GM23338 (cell line): ENCODE measurements at regions not wholly inside any gene's neighbourhood (a gene's known extent, or its start where the extent isn't known, plus 50 kb on each side); places are given as distances from the start of the nearest gene placed in this dataset.

Experiments
- ATAC-seq: fragments of 200-7000 bp; cut with Tn5 transposase; 3 replicates; pipeline ENCODE4 v1.9.1; 2020
- DNase-seq: peaks from one replicate; pipeline ENCODE4 v3.0.0-alpha.2; 2015; ENCODE audit warnings: low spot score
- H2AFZ ChIP-seq: fragments of 200-600 bp; sonication (generic); 2 replicates; pipeline ENCODE4 v1.8.0; 2016; ENCODE audit warnings: antibody characterized with exemption, mild to moderate bottlenecking, moderate library complexity
- H3F3A ChIP-seq: fragments of 200-600 bp; sonication (generic); replicated peaks from 2 replicates; pipeline ENCODE4 v1.8.0; 2017; ENCODE audit warnings: antibody characterized with exemption, mixed run types, low read depth
- H3K27ac ChIP-seq: fragments of 200-600 bp; sonication (generic); 2 replicates; pipeline ENCODE4 v1.6.1; 2016; ENCODE audit warnings: low read depth
- H3K27me3 ChIP-seq: fragments of 200-600 bp; sonication (generic); 2 replicates; pipeline ENCODE4 v1.8.0; 2016; ENCODE audit warnings: mild to moderate bottlenecking, mixed run types, moderate library complexity; ENCODE audit not compliant: insufficient read depth
- H3K36me3 ChIP-seq: fragments of 200-600 bp; sonication (generic); 2 replicates; pipeline ENCODE4 v1.8.0; 2016; ENCODE audit warnings: mild to moderate bottlenecking; ENCODE audit not compliant: insufficient read depth
- H3K4me1 ChIP-seq: fragments of 200-600 bp; sonication (generic); 2 replicates; pipeline ENCODE4 v1.8.0; 2016; ENCODE audit warnings: mild to moderate bottlenecking, moderate library complexity; ENCODE audit not compliant: insufficient read depth
- H3K4me2 ChIP-seq: fragments of 200-600 bp; sonication (generic); 2 replicates; pipeline ENCODE4 v1.7.1; 2017; ENCODE audit warnings: mixed run types
- H3K4me3 ChIP-seq: fragments of 200-600 bp; sonication (generic); 2 replicates; pipeline ENCODE4 v1.6.1; 2016; ENCODE audit warnings: mixed run types
- H3K79me2 ChIP-seq: fragments of 200-600 bp; sonication (generic); replicated peaks from 2 replicates; pipeline ENCODE4 v1.8.0; 2017; ENCODE audit warnings: mild to moderate bottlenecking; ENCODE audit not compliant: insufficient read depth
- H3K9me2 ChIP-seq: fragments of 200-600 bp; sonication (generic); 2 replicates; pipeline ENCODE4 v1.8.0; 2017; ENCODE audit not compliant: insufficient read depth
- H4K20me1 ChIP-seq: fragments of 200-600 bp; sonication (generic); replicated peaks from 2 replicates; pipeline ENCODE4 v1.8.0; 2017; ENCODE audit warnings: mild to moderate bottlenecking; ENCODE audit not compliant: insufficient read depth
- H3K27ac Mint-ChIP-seq: 2 replicates; pipeline ENCODE4 v1.8.0; 2020; ENCODE audit warnings: inconsistent platforms, mild to moderate bottlenecking, moderate library complexity, mixed read lengths
- H3K27me3 Mint-ChIP-seq: 3 replicates; pipeline ENCODE4 v1.8.0; 2022; ENCODE audit warnings: low read depth, mild to moderate bottlenecking, moderate library complexity, mixed read lengths, inconsistent platforms; ENCODE audit not compliant: insufficient read depth, poor library complexity
- H3K36me3 Mint-ChIP-seq: 3 replicates; pipeline ENCODE4 v1.8.0; 2021; ENCODE audit warnings: low read depth, mild to moderate bottlenecking, inconsistent platforms, moderate library complexity, mixed read lengths
- H3K4me1 Mint-ChIP-seq: 3 replicates; pipeline ENCODE4 v1.8.0; 2020; ENCODE audit warnings: mild to moderate bottlenecking, inconsistent platforms, mixed read lengths
- H3K4me3 Mint-ChIP-seq: 3 replicates; pipeline ENCODE4 v1.8.0; 2021; ENCODE audit warnings: moderate library complexity, mild to moderate bottlenecking, inconsistent platforms, mixed read lengths
- H3K9me3 Mint-ChIP-seq: 3 replicates; pipeline ENCODE4 v1.8.0; 2020; ENCODE audit warnings: moderate library complexity, mild to moderate bottlenecking, inconsistent platforms, mixed read lengths
- CREB1 ChIP-seq: fragments of 250-450 bp; sonication (Bioruptor Pico); IDR thresholded peaks from 2 replicates; pipeline ENCODE4 v1.5.0; 2020; ENCODE audit warnings: low read depth, mild to moderate bottlenecking, moderate library complexity
- EZH2 ChIP-seq: fragments of 200-600 bp; sonication (generic); IDR thresholded peaks from one replicate; pipeline ENCODE4 v1.8.0; 2017; ENCODE audit warnings: antibody characterized with exemption, mild to moderate bottlenecking, low read depth; ENCODE audit not compliant: unreplicated experiment
- JUNB ChIP-seq: IDR thresholded peaks from one replicate; pipeline ENCODE4 v1.6.1; 2016; ENCODE audit warnings: antibody characterized with exemption; ENCODE audit not compliant: unreplicated experiment
- ZNF114 ChIP-seq: fragments of 250-450 bp; sonication (Bioruptor Pico); IDR thresholded peaks from 2 replicates; pipeline ENCODE4 v1.5.0; 2020; ENCODE audit warnings: mild to moderate bottlenecking, moderate library complexity
- ZNF331 ChIP-seq: fragments of 250-450 bp; sonication (Bioruptor Pico); IDR thresholded peaks from 2 replicates; pipeline ENCODE4 v1.5.0; 2020; ENCODE audit warnings: low read depth, mild to moderate bottlenecking, moderate library complexity
- TF ChIP-seq, protein P1 (sequence below): fragments of 250-450 bp; sonication (Bioruptor Pico); IDR thresholded peaks from 2 replicates; pipeline ENCODE4 v1.5.0; 2020; ENCODE audit warnings: mild to moderate bottlenecking, moderate library complexity
- TF ChIP-seq, protein P2 (sequence below), 2 experiments: fragments of 200-600 bp in 1 of 2; sonication (generic) in 1 of 2; conservative IDR thresholded peaks; 2 replicates each; pipeline versions ENCODE4 v1.5.1 to v1.6.1; 2016 to 2017; ENCODE audit warnings: antibody characterized with exemption in 2 of 2, low read depth in 2 of 2, mild to moderate bottlenecking in 2 of 2, moderate library complexity in 1 of 2
- TF ChIP-seq, protein P3 (sequence below): IDR thresholded peaks from 2 replicates; pipeline ENCODE4 v1.6.1; 2016; ENCODE audit warnings: antibody characterized with exemption
- TF ChIP-seq, protein P4 (sequence below): IDR thresholded peaks from one replicate; pipeline ENCODE4 v1.6.1; 2018; ENCODE audit warnings: antibody characterized with exemption; ENCODE audit not compliant: unreplicated experiment

DNA sequence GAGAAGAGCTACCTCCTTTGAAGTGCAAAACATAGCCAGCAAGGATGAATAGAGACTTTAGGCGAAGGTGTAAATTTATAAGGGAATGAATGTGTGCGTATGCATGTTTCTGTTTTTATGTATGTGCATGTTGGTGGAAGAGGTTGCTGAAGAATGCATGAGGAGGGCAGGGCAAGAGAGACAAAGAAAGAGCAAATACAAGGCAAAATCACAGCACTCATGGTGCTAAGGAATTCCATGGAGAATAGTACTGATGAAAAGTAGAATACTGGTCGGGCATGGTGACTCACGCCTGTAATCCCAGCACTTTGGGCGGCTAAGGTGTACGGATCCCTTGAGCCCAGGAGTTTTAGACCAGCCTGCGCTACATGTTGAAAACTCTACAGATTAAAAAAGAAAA lies 762.1 kb upstream of the PTPRD start (continued):
- TF ChIP-seq, protein P1, sequence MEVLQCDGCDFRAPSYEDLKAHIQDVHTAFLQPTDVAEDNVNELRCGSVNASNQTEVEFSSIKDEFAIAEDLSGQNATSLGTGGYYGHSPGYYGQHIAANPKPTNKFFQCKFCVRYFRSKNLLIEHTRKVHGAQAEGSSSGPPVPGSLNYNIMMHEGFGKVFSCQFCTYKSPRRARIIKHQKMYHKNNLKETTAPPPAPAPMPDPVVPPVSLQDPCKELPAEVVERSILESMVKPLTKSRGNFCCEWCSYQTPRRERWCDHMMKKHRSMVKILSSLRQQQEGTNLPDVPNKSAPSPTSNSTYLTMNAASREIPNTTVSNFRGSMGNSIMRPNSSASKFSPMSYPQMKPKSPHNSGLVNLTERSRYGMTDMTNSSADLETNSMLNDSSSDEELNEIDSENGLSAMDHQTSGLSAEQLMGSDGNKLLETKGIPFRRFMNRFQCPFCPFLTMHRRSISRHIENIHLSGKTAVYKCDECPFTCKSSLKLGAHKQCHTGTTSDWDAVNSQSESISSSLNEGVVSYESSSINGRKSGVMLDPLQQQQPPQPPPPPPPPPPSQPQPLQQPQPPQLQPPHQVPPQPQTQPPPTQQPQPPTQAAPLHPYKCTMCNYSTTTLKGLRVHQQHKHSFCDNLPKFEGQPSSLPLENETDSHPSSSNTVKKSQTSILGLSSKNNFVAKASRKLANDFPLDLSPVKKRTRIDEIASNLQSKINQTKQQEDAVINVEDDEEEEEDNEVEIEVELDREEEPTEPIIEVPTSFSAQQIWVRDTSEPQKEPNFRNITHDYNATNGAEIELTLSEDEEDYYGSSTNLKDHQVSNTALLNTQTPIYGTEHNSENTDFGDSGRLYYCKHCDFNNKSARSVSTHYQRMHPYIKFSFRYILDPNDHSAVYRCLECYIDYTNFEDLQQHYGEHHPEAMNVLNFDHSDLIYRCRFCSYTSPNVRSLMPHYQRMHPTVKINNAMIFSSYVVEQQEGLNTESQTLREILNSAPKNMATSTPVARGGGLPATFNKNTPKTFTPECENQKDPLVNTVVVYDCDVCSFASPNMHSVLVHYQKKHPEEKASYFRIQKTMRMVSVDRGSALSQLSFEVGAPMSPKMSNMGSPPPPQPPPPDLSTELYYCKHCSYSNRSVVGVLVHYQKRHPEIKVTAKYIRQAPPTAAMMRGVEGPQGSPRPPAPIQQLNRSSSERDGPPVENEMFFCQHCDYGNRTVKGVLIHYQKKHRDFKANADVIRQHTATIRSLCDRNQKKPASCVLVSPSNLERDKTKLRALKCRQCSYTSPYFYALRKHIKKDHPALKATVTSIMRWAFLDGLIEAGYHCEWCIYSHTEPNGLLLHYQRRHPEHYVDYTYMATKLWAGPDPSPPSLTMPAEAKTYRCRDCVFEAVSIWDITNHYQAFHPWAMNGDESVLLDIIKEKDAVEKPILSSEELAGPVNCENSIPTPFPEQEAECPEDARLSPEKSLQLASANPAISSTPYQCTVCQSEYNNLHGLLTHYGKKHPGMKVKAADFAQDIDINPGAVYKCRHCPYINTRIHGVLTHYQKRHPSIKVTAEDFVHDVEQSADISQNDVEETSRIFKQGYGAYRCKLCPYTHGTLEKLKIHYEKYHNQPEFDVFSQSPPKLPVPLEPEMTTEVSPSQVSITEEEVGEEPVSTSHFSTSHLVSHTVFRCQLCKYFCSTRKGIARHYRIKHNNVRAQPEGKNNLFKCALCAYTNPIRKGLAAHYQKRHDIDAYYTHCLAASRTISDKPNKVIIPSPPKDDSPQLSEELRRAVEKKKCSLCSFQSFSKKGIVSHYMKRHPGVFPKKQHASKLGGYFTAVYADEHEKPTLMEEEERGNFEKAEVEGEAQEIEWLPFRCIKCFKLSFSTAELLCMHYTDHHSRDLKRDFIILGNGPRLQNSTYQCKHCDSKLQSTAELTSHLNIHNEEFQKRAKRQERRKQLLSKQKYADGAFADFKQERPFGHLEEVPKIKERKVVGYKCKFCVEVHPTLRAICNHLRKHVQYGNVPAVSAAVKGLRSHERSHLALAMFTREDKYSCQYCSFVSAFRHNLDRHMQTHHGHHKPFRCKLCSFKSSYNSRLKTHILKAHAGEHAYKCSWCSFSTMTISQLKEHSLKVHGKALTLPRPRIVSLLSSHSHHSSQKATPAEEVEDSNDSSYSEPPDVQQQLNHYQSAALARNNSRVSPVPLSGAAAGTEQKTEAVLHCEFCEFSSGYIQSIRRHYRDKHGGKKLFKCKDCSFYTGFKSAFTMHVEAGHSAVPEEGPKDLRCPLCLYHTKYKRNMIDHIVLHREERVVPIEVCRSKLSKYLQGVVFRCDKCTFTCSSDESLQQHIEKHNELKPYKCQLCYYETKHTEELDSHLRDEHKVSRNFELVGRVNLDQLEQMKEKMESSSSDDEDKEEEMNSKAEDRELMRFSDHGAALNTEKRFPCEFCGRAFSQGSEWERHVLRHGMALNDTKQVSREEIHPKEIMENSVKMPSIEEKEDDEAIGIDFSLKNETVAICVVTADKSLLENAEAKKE (CRISPR knock-in tag): no peak
- TF ChIP-seq, protein P2, sequence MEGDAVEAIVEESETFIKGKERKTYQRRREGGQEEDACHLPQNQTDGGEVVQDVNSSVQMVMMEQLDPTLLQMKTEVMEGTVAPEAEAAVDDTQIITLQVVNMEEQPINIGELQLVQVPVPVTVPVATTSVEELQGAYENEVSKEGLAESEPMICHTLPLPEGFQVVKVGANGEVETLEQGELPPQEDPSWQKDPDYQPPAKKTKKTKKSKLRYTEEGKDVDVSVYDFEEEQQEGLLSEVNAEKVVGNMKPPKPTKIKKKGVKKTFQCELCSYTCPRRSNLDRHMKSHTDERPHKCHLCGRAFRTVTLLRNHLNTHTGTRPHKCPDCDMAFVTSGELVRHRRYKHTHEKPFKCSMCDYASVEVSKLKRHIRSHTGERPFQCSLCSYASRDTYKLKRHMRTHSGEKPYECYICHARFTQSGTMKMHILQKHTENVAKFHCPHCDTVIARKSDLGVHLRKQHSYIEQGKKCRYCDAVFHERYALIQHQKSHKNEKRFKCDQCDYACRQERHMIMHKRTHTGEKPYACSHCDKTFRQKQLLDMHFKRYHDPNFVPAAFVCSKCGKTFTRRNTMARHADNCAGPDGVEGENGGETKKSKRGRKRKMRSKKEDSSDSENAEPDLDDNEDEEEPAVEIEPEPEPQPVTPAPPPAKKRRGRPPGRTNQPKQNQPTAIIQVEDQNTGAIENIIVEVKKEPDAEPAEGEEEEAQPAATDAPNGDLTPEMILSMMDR (conservative IDR thresholded peaks at IDR 0.05; ENCODE audit: low read depth in 2 of 2): no peak
- no peak for TF ChIP-seq CREB1 (CRISPR knock-in tag)
- TF ChIP-seq, protein P3, sequence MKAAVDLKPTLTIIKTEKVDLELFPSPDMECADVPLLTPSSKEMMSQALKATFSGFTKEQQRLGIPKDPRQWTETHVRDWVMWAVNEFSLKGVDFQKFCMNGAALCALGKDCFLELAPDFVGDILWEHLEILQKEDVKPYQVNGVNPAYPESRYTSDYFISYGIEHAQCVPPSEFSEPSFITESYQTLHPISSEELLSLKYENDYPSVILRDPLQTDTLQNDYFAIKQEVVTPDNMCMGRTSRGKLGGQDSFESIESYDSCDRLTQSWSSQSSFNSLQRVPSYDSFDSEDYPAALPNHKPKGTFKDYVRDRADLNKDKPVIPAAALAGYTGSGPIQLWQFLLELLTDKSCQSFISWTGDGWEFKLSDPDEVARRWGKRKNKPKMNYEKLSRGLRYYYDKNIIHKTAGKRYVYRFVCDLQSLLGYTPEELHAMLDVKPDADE: no peak

DNA sequence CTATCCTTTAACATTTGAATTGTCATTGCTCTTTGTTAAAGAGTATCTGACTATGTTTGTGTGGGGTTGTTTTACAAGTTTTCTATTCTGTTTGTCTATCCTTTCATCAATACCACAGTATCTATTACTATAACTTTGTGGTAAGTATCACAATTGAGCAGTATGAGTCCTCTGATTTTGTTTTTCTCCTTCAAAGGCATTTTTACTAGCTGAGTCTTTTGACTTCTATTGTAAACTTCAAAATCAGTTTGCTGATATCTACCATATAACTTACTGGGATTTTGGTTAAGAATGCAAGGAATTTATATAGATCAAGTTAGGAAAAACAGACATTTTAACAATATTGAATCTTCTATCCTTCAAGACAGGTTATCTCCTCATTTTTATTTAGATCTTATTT lies 789.8 kb upstream of the PTPRD start:
- peaks cover 6% of the 10 kb centered on the region; the same call in 1 of the 2 replicates for H3K36me3 ChIP-seq
- H3K79me2 ChIP-seq: no peaks in the 10 kb centered on the region
- H2AFZ ChIP-seq: no peak overlapping the region
- Mint-ChIP-seq H3K4me3 (no peak overlapping the region), H3K27ac (no peak overlapping the region), H3K27me3 (no peaks in the 10 kb centered on the region), H3K36me3 (peaks cover 21% of the 10 kb centered on the region; the same call in 2 of the 3 replicates), H3K4me1 (no peaks in the 10 kb centered on the region), H3K9me3 (peaks cover 43% of the 10 kb centered on the region)
- ATAC-seq (no peak), DNase-seq (no peak)
- H3K4me3 ChIP-seq: no peak overlapping the region
- no peak overlapping the region for H3K27ac ChIP-seq
- H4K20me1 ChIP-seq: no peaks in the 10 kb centered on the region
- H3K4me2 ChIP-seq: no peak overlapping the region
- H3F3A ChIP-seq: no peaks in the 10 kb centered on the region
- H3K27me3 ChIP-seq: no peaks in the 10 kb centered on the region
- no peaks in the 10 kb centered on the region for H3K4me1 ChIP-seq
- no peaks in the 10 kb centered on the region for H3K9me2 ChIP-seq
- TF ChIP-seq ZNF331: no peak
- TF ChIP-seq JUNB: no peak
- TF ChIP-seq, protein P4, sequence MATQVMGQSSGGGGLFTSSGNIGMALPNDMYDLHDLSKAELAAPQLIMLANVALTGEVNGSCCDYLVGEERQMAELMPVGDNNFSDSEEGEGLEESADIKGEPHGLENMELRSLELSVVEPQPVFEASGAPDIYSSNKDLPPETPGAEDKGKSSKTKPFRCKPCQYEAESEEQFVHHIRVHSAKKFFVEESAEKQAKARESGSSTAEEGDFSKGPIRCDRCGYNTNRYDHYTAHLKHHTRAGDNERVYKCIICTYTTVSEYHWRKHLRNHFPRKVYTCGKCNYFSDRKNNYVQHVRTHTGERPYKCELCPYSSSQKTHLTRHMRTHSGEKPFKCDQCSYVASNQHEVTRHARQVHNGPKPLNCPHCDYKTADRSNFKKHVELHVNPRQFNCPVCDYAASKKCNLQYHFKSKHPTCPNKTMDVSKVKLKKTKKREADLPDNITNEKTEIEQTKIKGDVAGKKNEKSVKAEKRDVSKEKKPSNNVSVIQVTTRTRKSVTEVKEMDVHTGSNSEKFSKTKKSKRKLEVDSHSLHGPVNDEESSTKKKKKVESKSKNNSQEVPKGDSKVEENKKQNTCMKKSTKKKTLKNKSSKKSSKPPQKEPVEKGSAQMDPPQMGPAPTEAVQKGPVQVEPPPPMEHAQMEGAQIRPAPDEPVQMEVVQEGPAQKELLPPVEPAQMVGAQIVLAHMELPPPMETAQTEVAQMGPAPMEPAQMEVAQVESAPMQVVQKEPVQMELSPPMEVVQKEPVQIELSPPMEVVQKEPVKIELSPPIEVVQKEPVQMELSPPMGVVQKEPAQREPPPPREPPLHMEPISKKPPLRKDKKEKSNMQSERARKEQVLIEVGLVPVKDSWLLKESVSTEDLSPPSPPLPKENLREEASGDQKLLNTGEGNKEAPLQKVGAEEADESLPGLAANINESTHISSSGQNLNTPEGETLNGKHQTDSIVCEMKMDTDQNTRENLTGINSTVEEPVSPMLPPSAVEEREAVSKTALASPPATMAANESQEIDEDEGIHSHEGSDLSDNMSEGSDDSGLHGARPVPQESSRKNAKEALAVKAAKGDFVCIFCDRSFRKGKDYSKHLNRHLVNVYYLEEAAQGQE: no peak
- TF ChIP-seq EZH2: no peak
- TF ChIP-seq, protein P3: no peak
- TF ChIP-seq ZNF114 (CRISPR knock-in tag): no peak
